Stimulated activated CD4-positive, alpha-beta T cell treated with anti-CD3 and anti-CD28 coated beads, Interleukin-12 subunit alpha, Interleukin-12 subunit beta, amount 100 ng/mL, for 24 hours (primary cell): ENCODE measurements at regions not wholly inside any gene's neighbourhood (a gene's known extent, or its start where the extent isn't known, plus 50 kb on each side); places are given as distances from the start of the nearest gene placed in this dataset.
"Not testable (repeated sequence)": the region's sequence is repeated elsewhere in the genome, so short reads cannot be mapped to it uniquely, and the experiment has no call there.

Experiments
- DNase-seq, 2 experiments: peaks; one replicate each; pipeline ENCODE4 v3.0.0-alpha.2; 2020; ENCODE audit warnings: low read depth in 2 of 2

DNA sequence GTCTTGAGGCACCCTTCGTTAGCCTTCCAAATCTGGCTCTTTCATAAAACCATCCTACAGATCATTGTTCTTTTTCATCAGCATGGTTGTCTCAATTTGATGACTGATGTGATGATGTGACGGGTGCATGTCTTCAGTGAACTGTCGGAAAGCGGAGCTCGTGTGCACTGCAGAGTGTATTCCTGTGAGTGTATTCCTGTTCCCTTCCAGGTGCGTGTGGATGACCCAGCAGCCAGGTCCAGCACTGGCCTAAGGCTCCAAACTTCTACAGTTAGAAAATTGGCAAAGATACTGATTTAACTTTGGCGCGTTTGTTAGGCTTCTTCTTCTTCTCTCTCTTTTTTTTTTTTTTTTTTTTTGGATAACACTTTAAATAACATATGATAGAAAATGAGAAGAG is 314.8 kb upstream of the SPATA31A3 start:
- DNase-seq = not testable (repeated sequence)

DNA sequence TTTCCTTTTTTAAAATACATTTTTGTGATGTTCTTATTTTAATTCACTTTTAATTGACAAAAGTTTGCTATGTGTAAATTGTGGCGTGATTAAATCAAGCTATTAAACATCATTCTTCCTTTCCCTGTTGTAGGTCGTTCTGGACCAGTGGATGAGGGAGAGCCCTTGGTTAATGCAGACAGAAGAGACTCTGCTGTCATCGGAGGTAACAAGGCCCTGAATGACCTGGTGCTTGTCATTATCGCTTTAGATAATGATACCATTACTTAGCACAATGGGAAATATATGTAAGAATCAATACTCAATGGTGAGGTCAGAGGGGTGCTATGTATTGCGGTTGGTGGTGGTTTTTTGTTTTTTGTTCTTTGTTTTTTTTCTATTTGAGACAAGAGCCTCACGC is 296.4 kb upstream of the SPATA31A3 start:
- not testable (repeated sequence) for DNase-seq

DNA sequence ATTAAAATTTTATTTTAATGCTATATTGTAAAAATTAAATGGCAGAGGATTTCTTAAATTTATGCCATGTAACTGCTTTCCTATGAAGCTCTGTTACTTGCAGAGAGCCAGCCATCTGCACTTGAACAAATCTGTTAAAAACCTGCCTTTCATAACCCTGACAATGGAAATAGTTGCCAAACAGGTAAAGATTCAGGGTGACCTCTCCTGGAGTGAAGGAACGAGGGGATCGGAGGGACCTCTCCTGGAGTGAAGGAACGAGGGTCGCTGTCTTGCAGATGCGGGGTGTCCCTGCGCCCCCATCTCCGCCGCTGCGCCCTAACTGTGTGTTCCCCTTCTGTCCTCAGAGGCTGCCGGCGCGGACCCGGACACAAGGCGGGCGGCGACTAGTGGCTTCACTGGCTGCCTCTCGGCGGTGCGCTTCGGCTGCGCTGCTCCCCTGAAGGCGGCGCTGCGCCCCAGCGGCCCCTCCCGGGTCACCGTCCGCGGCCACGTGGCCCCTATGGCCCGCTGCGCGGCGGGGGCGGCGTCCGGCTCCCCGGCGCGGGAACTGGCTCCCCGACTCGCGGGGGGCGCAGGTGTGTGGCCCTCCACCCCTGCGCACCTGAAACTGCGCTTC is 295.9 kb upstream of the SPATA31A3 start:
- DNase-seq = not testable (repeated sequence)

DNA sequence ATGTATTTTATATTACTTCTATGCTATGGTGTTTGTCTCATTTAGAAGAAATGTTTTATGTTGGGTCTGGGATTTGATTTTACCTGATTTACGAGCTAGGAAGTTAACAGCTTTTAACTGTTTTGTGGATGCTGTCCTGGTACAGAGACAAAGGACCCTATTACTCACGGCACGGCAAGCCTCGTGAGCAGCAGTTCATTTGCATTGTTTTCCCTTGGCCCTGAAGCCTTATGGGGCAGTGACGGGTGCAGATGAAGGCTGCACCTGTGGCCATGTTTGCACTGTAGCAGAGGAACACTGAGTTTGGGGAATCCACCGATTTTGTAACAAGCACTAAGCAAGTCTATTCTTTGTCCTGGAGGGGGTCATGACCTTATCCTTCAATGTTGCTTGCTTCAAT is 291.9 kb upstream of the SPATA31A3 start:
- DNase-seq = not testable (repeated sequence)

DNA sequence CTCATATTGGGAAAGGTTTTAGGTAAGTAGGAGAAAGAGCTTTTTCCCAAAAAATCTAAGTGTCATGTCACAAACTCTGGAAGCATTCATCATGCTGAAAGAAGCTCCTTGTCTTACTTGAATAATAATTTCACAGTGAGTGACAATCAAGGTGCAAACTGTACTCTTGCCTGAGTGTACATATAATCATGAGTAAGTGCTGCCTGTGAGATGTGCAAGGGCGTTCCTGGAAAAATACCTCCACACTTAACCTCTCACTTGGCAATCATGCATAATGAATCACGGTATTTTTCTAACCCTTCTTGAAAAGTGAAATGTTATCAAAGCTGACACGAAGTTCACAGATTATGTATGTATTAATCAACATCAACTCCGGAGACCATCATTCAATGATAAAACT is 289.2 kb upstream of the SPATA31A3 start:
- DNase-seq = not testable (repeated sequence)

DNA sequence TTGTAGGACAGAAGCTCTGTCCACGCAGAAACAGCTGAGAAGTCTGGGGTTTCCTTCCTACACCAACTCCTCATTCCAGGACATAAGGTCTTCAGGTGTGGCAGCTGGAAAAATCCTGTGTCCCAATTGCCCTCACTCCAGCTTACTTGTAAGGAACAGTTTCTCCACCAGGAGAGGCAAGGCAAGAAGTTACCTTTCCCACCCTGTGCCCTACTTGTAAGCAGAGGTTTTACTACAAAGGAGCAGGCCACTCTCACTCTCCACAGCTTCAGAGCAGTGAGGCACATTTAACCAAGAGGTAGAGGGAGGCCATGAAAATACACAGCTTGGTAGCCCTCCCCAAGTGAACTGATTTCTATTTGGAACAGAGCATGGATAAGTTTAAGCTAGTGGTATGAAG is 277.3 kb upstream of the SPATA31A3 start:
- DNase-seq = not testable (repeated sequence)

DNA sequence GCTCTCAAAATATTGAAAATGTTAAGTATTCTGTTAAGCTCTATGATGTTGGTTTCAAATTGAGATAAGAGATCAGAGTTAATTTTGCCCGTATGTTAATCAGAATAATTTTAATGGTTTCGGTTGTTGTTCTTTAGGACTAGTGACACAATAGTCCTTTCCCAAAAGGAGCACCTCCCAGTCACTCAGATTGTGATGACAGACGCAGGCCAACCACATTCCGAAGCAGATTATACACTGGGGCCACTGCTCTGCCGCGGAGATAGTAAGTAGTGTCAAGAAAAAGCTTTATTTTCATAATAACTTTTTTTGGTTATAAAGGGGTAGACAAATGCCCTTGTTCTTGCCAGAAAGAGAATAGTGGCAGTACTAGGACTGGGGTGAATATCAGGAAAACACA is 265.5 kb upstream of the SPATA31A3 start:
- DNase-seq = not testable (repeated sequence)

DNA sequence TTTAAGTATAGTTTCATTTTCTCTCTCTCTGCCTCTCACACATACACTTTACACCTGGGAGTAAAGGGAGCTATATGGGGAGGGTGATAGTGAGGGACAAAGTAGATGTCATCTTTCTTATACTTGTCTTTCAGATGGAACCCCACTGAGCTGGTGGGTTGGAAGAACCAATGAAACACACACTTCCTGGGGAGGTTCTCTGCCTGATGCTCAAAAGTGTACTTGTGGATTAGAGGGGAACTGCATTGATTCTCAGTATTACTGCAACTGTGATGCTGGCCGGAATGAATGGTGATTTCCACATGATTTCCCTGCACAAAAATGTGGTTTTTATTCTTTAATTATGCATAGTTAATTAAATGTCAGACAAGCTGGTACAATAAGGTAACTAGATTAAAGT is 256.6 kb upstream of the SPATA31A3 start:
- DNase-seq = not testable (repeated sequence)

DNA sequence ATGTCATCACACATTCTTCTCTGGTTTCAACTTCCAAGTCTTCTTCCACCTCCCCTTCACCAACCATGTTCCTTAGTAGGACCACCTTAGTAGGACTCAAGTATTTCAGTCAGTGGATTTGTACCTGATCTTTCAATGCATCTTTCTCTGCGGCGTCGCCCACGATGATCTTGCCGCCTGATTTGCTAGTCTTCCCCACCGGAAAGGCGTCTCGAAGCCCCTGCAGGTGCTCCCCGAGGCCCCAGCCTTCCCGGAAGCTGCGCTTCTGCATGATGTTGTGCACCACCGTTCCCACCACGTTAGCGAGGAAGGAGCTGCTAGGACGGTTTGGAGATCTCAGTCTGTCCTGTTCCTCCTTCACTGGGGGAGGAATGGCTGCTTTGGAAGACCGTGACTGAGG is 219.7 kb upstream of the SPATA31A3 start:
- DNase-seq = not testable (repeated sequence)

DNA sequence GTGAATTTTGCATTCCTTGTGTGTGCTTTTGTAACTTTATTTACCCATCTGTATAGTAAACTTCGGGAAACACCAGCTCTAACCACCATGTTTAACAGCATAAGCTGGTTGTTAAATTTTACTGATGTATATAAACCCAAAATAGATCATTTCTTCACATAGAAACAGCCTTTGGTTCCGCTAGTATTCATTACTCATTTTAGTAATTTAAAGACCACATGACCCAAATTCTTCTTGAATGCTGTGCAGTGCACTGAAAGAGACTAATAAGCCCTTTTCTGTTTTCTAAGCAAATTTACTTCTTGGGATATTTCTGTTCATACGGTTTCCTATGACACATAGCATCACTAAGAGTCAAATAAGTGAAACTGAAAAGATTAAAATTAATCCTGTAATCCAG is 218.5 kb upstream of the SPATA31A3 start:
- DNase-seq = not testable (repeated sequence)

DNA sequence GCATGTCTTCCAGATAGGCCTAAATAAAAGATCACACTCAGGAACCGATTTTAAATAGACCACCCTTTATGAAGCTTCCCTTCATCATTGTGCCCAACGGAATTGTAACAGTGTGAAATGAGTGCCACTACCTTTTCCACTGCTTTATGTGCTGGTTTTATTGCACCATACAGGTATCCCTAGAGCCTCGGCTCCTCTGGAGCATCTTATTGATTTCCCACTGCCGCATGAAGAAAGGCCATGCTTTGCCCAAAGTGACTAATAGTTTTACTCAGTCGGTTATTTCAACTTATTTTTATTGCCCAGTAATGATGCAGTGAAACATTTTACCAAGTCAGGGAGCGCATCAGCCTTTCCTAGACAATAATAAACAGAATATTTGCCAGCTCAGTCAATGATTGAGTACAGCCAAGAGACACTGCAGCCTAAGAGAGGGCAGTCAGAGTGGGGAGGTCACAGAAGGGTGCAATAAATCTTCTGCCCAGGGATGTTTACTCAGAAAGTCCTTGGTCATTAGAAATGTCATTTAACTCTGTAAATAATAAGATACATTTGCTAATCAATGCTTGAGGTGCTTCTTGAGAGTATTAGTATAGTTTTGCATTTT is 216.6 kb upstream of the SPATA31A3 start:
- DNase-seq = not testable (repeated sequence)

DNA sequence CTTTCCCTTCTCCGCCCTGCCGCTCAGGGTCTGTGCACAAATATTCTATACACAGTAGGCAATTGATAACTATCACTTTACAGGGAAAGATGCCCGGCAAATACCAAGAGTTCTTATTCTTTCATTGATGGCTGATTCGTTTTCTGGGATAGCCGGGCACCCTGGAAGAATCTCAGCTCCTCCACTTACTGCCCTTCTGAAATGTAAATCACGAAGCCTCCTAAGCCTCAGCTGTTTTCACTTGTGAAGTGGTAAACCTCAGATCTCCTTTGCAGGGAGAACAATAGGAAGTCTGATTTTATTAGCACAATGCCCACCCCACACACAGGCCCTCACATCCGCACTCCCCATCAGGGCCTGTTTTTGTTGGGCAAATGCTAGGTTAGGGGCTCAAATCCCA is 203.8 kb upstream of the SPATA31A3 start:
- not testable (repeated sequence) for DNase-seq

DNA sequence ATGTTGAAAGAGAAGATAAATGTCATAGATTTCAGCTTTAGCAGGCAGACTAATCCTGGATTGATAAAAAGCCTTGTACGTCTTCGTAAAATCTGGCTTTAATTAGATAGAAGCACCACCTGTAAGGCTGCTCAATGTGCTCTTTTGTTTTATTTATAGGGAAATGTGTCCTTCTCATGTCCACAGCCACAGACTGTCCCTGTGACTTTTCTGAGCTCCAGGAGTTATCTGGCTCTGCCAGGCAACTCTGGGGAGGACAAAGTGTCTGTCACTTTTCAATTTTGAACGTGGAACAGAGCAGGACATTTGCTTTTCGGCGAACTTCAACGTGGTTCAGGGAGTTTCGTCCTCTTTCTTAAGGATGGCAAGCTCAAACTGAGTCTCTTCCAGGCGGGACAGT is 203.0 kb upstream of the SPATA31A3 start:
- not testable (repeated sequence) for DNase-seq

DNA sequence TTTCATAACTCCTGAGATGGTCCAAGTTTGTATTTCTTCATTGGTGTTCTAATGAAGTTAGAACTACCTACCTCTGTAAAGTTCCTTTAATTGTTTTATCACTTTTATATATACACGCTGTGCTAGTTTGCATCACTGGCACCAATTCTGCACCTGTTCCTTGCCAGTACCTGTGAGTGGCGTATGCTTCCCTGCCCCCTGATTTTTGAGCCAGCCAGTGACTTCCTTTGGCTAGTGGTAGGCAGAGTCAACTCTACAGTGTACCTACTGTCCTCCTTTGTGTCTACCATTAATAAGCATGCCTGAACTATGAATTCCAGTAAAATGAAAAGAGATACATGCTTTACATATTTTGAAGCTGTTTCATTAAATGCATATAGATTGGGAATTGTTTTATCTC is 186.8 kb upstream of the SPATA31A3 start:
- DNase-seq = not testable (repeated sequence)

DNA sequence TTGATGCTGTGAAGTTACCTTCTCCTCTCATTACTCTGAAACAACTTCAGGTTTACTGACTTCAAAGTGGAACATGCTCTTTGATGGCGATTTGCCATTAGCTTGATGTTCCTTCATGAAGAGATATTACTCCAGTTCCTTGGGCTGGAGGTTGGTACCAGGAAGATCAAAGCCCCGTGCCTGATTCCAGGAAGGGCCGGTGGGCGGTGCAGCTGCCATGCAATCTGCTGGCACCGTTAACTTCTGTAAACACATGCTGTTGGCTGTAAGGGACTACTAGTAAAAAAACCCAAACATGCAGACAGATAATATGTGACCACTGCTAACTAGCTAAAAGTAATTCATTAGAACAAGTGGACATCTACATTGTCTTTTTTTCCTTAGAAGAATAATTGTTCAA is 182.8 kb upstream of the SPATA31A3 start:
- not testable (repeated sequence) for DNase-seq

DNA sequence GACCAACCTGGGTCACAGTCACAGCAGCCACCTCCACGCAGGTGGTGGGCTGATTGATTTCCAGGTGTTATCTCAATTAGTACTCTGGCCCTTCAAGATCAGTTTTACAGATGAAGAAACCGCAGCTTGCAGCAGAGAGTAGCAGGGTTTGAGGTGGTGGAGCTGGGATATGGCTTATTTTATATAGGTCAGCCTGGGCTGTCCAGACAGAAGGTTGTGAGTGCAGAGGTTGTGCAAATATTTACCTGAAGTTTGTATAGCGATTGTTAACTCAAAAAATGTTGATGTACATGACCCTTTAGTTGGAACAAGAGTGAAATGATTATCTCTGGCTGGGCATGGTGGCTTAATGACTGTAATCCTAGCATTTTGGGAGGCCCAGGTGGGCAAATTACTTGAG is 179.4 kb upstream of the SPATA31A3 start:
- DNase-seq = not testable (repeated sequence)

DNA sequence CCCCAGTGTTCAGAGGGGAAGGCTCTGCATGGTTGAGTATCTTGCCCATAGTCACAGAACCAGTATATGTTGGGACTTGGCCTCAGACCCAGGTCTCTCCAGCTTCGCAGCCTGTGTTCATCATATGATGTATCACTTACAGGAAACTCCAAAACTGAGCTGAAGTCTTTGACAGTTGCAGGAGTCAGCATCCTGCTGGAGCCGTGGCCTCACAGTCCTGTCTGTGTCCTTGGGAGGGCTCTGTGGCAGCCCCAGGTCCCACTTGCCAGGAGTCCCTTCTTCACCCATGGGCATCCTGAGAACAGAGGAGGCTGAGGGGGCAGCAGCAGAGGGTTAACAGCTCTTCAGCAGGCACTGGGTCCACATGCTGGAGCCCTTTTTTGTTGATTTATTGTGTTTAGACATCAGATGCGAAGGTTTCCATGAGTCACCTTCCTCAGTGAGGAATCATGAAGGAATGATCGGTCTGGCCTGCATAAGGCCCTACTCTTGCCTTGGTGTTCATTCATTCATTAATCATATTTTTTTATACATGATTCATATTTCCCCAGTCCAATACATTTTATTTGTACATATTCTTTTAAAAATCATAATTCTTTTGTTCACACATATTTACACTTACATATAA is 176.3 kb upstream of the SPATA31A3 start:
- not testable (repeated sequence) for DNase-seq

DNA sequence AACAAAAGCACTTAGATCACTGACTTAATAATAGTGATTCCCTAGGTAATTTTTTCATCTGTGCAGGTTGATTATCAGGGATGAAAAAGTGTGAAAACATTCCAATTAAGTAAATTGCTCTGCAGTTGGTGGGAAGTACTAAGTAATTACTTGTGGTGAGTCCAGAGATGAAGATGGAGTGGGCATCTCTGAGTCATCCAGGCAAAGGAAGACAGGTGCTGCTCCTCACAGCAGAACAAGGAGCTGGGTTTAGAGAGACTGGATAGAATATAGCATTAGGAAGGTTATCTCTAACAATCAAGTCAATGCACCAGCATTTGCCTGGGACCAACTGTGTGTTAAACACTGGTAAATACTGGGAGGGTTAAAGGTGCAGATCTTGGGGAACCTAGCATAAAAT is 174.0 kb upstream of the SPATA31A3 start:
- not testable (repeated sequence) for DNase-seq

DNA sequence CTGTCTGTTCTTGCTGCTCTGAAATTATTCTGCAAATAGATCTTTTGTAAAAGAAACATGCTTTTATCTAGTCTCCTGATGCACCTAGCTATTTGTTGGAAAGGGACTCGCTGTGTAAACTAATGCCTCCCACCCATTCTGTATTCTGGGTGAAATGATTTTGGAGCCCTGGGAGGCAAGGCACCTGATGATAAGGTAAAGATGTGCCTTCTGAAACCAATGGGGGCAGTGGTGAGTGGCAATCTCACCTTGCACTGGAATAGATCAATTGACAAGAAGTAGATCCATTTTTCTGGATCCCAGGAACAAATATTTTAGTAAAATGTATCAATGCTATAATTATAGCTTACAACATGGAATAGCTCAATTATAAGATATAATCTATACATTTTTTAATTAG is 170.5 kb upstream of the SPATA31A3 start:
- DNase-seq = not testable (repeated sequence)

DNA sequence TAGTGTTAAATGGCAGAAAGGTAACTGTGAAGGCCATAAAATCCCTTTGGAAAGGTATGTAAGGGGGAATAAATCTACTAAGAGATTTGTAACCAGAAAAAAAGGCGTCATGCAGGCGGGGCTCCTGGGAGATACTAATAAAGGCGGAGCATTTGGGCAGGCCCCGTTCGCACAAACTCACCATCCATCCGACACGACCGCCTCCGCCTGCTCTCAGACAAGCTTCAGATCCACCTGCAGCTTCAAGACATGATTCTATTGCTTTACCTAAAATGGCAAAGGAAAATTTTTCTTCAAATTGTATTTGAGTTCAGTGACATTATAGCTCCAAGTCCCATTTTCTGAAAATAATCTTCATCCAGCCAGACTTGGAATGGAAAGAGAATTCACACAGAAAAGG is 162.9 kb upstream of the SPATA31A3 start:
- not testable (repeated sequence) for DNase-seq

DNA sequence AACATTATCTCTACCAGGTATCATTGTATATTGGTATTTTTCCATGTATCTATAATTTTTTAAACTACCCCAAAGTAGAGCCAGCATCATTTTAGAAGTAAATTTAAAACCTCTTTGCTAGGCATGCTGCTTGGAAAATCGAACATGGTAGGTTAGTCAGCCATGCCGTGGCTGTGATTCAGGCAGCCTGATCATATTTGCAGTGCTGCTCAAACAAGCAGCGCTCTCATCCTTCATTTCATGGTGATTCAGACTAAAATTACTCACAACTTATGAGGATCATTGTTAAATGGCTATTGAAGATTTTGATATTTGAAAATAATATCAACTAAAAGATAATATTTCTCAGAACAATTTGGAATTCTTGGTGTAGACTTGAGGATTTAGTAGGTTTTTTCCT is 161.2 kb upstream of the SPATA31A3 start:
- not testable (repeated sequence) for DNase-seq

DNA sequence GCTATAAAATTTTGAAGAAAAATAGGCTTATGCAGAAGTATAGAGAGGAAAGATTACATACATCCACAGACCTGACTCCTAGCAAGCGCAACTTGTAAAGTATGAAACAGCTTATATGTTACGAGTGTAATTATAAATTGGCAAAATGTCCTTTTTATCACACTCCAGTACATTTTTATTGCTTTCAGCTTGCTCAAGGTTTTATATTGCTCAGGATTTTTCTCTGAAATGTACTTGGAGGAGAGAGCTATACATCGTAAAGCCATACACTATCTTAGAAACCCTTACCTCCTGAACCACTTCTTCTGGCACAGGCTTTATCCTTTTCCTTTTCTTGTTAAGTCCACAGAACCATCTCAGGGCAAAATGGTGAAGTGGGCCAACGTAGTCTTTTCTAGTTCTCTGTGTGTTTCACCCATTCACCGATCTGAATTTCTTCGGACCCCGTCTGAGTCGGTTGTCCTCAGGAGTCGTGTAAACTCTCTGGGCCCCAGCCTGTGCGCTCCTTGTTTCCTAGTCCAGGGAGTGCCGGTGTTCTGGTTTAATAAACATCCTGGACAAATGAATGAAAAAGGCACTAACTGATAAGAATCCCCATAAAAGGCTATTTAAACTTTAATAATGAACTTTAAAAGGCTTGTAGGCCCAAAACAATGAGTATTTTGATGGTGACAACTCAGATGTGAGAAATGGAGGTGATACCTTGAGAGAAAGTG is 150.2 kb upstream of the SPATA31A3 start:
- DNase-seq = not testable (repeated sequence)
